ENCODE measurements at regions not wholly inside any gene's neighbourhood (a gene's known extent, or its start where the extent isn't known, plus 50 kb on each side); places are given as distances from the start of the nearest gene placed in this dataset.

- WGBS (ENCODE audit: insufficient coverage), result no CpG with 5 or more reads among the region's 6 CpGs
- no peaks in the 10 kb centered on the region for H3K9me3 ChIP-seq (replicated peaks; ENCODE audit: control insufficient read depth, low read depth, low read length)
- H3K4me1 ChIP-seq (ENCODE audit: control insufficient read depth, insufficient read depth, low read length), result peaks cover 30% of the 10 kb centered on the region
- no peak overlapping the region for H3K4me3 ChIP-seq (ENCODE audit: low read length)
- H3K27ac ChIP-seq (ENCODE audit: low read length), result peak overlapping the region; percentile 85
- H3K27me3 ChIP-seq (ENCODE audit: control insufficient read depth, insufficient read depth, low read length), result no peaks in the 10 kb centered on the region
- DNase-seq, result no peak
- H3K36me3 ChIP-seq (ENCODE audit: control insufficient read depth, insufficient read depth, low read length), result no peaks in the 10 kb centered on the region
Measured at GRCh38 chr12:116360579-116361413, 83.3 kb upstream of the MED13L start.

- peak overlapping the region; percentile 62 for H3K27ac ChIP-seq (ENCODE audit: low read length)
- 67% methylated on average over 16 of the region's 19 CpGs for WGBS (ENCODE audit: insufficient coverage)
Measured at GRCh38 chr12:116361414-116362223, 84.1 kb upstream of the MED13L start.

GRCh38 chr12:116365114-116365513 lies 87.6 kb upstream of the MED13L start:
- Histone ChIP-seq H3K27me3 (ENCODE audit: control insufficient read depth, insufficient read depth, low read length) (no peaks in the 10 kb centered on the region), H3K27ac (ENCODE audit: low read length) (no peak overlapping the region), H3K4me3 (ENCODE audit: low read length) (no peak overlapping the region), H3K36me3 (ENCODE audit: control insufficient read depth, insufficient read depth, low read length) (no peaks in the 10 kb centered on the region), H3K4me1 (ENCODE audit: control insufficient read depth, insufficient read depth, low read length) (peaks cover 25% of the 10 kb centered on the region), H3K9me3 (replicated peaks; ENCODE audit: control insufficient read depth, low read depth, low read length) (no peaks in the 10 kb centered on the region)
- no peak for DNase-seq
- WGBS (ENCODE audit: insufficient coverage), result no CpG with 5 or more reads among the region's 2 CpGs

More at GRCh38 chr12:116361414-116362223, 84.1 kb upstream of the MED13L start:
- Histone ChIP-seq H3K4me3 (ENCODE audit: low read length) (no peak overlapping the region), H3K36me3 (ENCODE audit: control insufficient read depth, insufficient read depth, low read length) (no peaks in the 10 kb centered on the region), H3K9me3 (replicated peaks; ENCODE audit: control insufficient read depth, low read depth, low read length) (no peaks in the 10 kb centered on the region), H3K4me1 (ENCODE audit: control insufficient read depth, insufficient read depth, low read length) (peaks cover 35% of the 10 kb centered on the region), H3K27me3 (ENCODE audit: control insufficient read depth, insufficient read depth, low read length) (no peaks in the 10 kb centered on the region)
- DNase-seq, result peak; percentile 86

- H3K4me3 ChIP-seq (ENCODE audit: low read length), result no peak overlapping the region
- DNase-seq, result no peak
- H3K9me3 ChIP-seq (replicated peaks; ENCODE audit: control insufficient read depth, low read depth, low read length), result no peaks in the 10 kb centered on the region
- no peak overlapping the region for H3K27ac ChIP-seq (ENCODE audit: low read length)
- 91% methylated on average over 13 of the region's 17 CpGs for WGBS (ENCODE audit: insufficient coverage)
- H3K27me3 ChIP-seq (ENCODE audit: control insufficient read depth, insufficient read depth, low read length), result no peaks in the 10 kb centered on the region
- H3K4me1 ChIP-seq (ENCODE audit: control insufficient read depth, insufficient read depth, low read length), result peaks cover 30% of the 10 kb centered on the region
- no peaks in the 10 kb centered on the region for H3K36me3 ChIP-seq (ENCODE audit: control insufficient read depth, insufficient read depth, low read length)
Measured at GRCh38 chr12:116365606-116366455, 88.3 kb upstream of the MED13L start.

GRCh38 chr12:116366456-116366776 lies 88.9 kb upstream of the MED13L start:
- 54% methylated on average over 4 of the region's 9 CpGs for WGBS (ENCODE audit: insufficient coverage)
- Histone ChIP-seq H3K27me3 (ENCODE audit: control insufficient read depth, insufficient read depth, low read length) (no peaks in the 10 kb centered on the region), H3K27ac (ENCODE audit: low read length) (no peak overlapping the region), H3K9me3 (replicated peaks; ENCODE audit: control insufficient read depth, low read depth, low read length) (no peaks in the 10 kb centered on the region), H3K4me1 (ENCODE audit: control insufficient read depth, insufficient read depth, low read length) (peaks cover 29% of the 10 kb centered on the region), H3K36me3 (ENCODE audit: control insufficient read depth, insufficient read depth, low read length) (no peaks in the 10 kb centered on the region), H3K4me3 (ENCODE audit: low read length) (no peak overlapping the region)
- no peak for DNase-seq

DNA sequence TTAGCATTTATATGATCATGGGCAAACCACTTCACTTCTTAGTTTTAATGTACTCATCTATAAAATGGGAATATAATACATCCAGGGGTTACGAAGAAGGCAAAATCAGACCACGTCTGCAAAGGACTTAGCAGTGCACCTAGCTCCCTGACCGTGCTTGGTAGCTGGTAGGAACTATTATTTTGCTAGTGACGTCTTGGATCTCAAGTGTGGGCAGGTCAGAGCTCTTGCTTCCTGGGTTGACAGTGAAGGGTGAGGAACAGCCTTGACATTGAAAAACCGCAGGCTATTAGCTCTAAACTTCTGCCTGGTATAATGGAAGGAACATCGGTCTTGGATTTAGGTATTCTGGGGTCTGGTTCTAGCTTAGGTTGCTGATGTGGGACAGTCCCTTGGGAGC lies 89.3 kb upstream of the MED13L start:
- DNase-seq, result no peak
- Histone ChIP-seq H3K4me1 (ENCODE audit: control insufficient read depth, insufficient read depth, low read length) (peaks cover 25% of the 10 kb centered on the region), H3K9me3 (replicated peaks; ENCODE audit: control insufficient read depth, low read depth, low read length) (no peaks in the 10 kb centered on the region), H3K4me3 (ENCODE audit: low read length) (no peak overlapping the region), H3K27ac (ENCODE audit: low read length) (no peak overlapping the region), H3K36me3 (ENCODE audit: control insufficient read depth, insufficient read depth, low read length) (no peaks in the 10 kb centered on the region), H3K27me3 (ENCODE audit: control insufficient read depth, insufficient read depth, low read length) (no peaks in the 10 kb centered on the region)
- 84% methylated on average over 5 of the region's 6 CpGs for WGBS (ENCODE audit: insufficient coverage)

GRCh38 chr12:116368196-116369194 lies 91.0 kb upstream of the MED13L start:
- no peak overlapping the region for H3K27ac ChIP-seq (ENCODE audit: low read length)
- H3K4me3 ChIP-seq (ENCODE audit: low read length), result no peak overlapping the region
- no peak for DNase-seq
- 48% methylated on average over 3 of the region's 16 CpGs for WGBS (ENCODE audit: insufficient coverage)
- H3K4me1 ChIP-seq (ENCODE audit: control insufficient read depth, insufficient read depth, low read length), result peaks cover 31% of the 10 kb centered on the region
- no peaks in the 10 kb centered on the region for H3K9me3 ChIP-seq (replicated peaks; ENCODE audit: control insufficient read depth, low read depth, low read length)
- H3K27me3 ChIP-seq (ENCODE audit: control insufficient read depth, insufficient read depth, low read length), result no peaks in the 10 kb centered on the region
- H3K36me3 ChIP-seq (ENCODE audit: control insufficient read depth, insufficient read depth, low read length), result no peaks in the 10 kb centered on the region

DNA sequence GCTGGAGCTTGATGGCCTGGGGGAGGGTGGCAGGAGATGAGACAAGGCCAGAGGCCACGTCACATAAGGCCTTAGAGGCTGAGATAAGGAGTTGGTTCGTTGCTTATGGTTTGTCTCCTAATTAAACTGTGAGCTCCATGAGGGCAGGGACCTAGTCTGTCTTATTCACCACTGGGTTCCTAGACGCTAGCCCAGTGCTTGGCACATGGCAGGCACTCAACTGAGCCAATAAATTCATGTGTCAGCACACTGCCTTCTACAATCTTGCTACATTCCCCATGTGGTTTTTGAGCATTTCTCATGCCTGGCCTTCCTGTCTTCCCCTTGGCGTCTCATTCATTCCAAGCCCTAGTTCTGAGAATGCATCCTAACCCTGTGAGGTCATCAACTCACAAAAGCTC lies 92.5 kb upstream of the MED13L start:
- no peaks in the 10 kb centered on the region for H3K9me3 ChIP-seq (replicated peaks; ENCODE audit: control insufficient read depth, low read depth, low read length)
- no peak overlapping the region for H3K4me3 ChIP-seq (ENCODE audit: low read length)
- peak overlapping the region; percentile 9 for H3K27ac ChIP-seq (ENCODE audit: low read length)
- WGBS (ENCODE audit: insufficient coverage), result 80% methylated on average over 3 of the region's 4 CpGs
- DNase-seq, result peak; percentile 78
- H3K36me3 ChIP-seq (ENCODE audit: control insufficient read depth, insufficient read depth, low read length), result no peaks in the 10 kb centered on the region
- peaks cover 35% of the 10 kb centered on the region for H3K4me1 ChIP-seq (ENCODE audit: control insufficient read depth, insufficient read depth, low read length)
- H3K27me3 ChIP-seq (ENCODE audit: control insufficient read depth, insufficient read depth, low read length), result no peaks in the 10 kb centered on the region

DNA sequence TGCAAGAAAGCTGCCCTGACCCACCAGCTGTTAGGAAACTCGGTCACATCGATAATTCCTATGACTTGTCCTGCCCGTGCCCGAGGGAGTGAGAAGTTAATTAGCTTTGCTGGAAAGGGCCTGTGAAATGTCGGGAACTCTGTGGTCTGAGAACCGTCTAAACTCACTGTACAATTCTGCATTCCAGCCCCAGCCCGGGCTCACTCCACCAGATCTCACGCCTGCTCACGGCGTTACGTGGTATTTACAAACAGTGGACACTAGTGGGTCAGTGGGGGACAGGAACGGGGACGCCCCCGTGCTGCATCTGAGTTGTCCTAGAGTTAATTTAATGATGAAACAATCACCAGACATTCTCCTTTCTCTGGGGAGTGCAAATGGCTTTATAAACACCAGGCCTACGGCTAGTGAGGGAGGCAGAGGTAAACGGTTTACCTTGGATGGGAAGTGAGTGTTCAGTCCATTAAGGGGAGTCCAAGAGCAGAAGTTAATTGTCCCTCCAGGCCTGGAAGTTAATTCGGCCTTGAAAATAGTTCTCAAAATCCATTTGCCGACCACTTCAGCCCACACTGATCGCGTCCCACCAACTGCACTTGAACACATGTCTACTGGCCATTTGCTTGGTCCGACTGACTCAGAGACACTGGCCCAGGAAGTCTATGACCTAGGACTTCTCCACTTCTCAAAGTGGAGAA lies 93.5 kb upstream of the MED13L start:
- Histone ChIP-seq H3K27ac (ENCODE audit: low read length) (peak overlapping the region; percentile 32), H3K4me1 (ENCODE audit: control insufficient read depth, insufficient read depth, low read length) (peaks cover 35% of the 10 kb centered on the region), H3K4me3 (ENCODE audit: low read length) (no peak overlapping the region), H3K9me3 (replicated peaks; ENCODE audit: control insufficient read depth, low read depth, low read length) (no peaks in the 10 kb centered on the region), H3K36me3 (ENCODE audit: control insufficient read depth, insufficient read depth, low read length) (no peaks in the 10 kb centered on the region), H3K27me3 (ENCODE audit: control insufficient read depth, insufficient read depth, low read length) (no peaks in the 10 kb centered on the region)
- peak; percentile 40 for DNase-seq
- WGBS (ENCODE audit: insufficient coverage), result 65% methylated on average over 6 of the region's 21 CpGs

Measured in muscle of leg (tissue), 3 donors.